Parathyroid adenoma (tissue), 2 donors: ENCODE measurements at regions not wholly inside any gene's neighbourhood (a gene's known extent, or its start where the extent isn't known, plus 50 kb on each side); places are given as distances from the start of the nearest gene placed in this dataset.

ENCODE experiments used
- H2AFZ ChIP-seq: fragments of 300-600 bp; sonication (generic); one replicate; pipeline ENCODE4 v1.7.0; 2017; ENCODE audit warnings: antibody characterized with exemption, mild to moderate bottlenecking
- H3K27ac ChIP-seq: fragments of 300-600 bp; sonication (generic); one replicate; pipeline ENCODE4 v1.7.0; 2017
- H3K27me3 ChIP-seq: fragments of 300-600 bp; sonication (generic); one replicate; pipeline ENCODE4 v1.7.0; 2017; ENCODE audit warnings: low read length; ENCODE audit not compliant: control insufficient read depth, insufficient read depth
- H3K36me3 ChIP-seq: fragments of 300-600 bp; sonication (generic); one replicate; pipeline ENCODE4 v1.7.0; 2017; ENCODE audit warnings: low read length; ENCODE audit not compliant: control insufficient read depth, insufficient read depth
- H3K4me1 ChIP-seq: fragments of 300-600 bp; sonication (generic); one replicate; pipeline ENCODE4 v1.7.0; 2017; ENCODE audit warnings: control low read depth
- H3K4me2 ChIP-seq: fragments of 300-600 bp; sonication (generic); one replicate; pipeline ENCODE4 v1.7.0; 2017; ENCODE audit warnings: low read length
- H3K4me3 ChIP-seq: fragments of 300-600 bp; sonication (generic); one replicate; pipeline ENCODE4 v1.7.0; 2017; ENCODE audit warnings: low read depth, low read length
- H3K79me2 ChIP-seq: fragments of 300-600 bp; sonication (generic); one replicate; pipeline ENCODE4 v1.7.0; 2017; ENCODE audit warnings: control low read depth
- H3K9ac ChIP-seq: fragments of 300-600 bp; sonication (generic); one replicate; pipeline ENCODE4 v1.7.0; 2017; ENCODE audit warnings: mild to moderate bottlenecking
- H3K9me3 ChIP-seq: fragments of 300-600 bp; sonication (generic); one replicate; pipeline ENCODE4 v1.7.0; 2017; ENCODE audit warnings: low read length; ENCODE audit not compliant: control insufficient read depth
- CTCF ChIP-seq: fragments of 300-600 bp; sonication (generic); IDR thresholded peaks from one replicate; pipeline ENCODE4 v1.7.0; 2017; ENCODE audit warnings: antibody characterized with exemption, mild to moderate bottlenecking
- donor health status: primary hyperparathyroidism.

- no peaks in the 10 kb centered on the region for H3K79me2 ChIP-seq
- H3K27ac ChIP-seq = no peak overlapping the region
- no peaks in the 10 kb centered on the region for H3K9me3 ChIP-seq
- no peak overlapping the region for H3K4me2 ChIP-seq
- H3K27me3 ChIP-seq = no peaks in the 10 kb centered on the region
- no peak overlapping the region for H3K9ac ChIP-seq
- no peaks in the 10 kb centered on the region for H3K4me1 ChIP-seq
- H2AFZ ChIP-seq = no peak overlapping the region
- H3K36me3 ChIP-seq = no peaks in the 10 kb centered on the region
- TF ChIP-seq CTCF = no peak
- H3K4me3 ChIP-seq = no peak overlapping the region
Observed at GRCh38 chr9:81371824-81372223, 317.5 kb downstream of the TLE1 start.

- no peaks in the 10 kb centered on the region for H3K36me3 ChIP-seq
- H3K4me3 ChIP-seq = no peak overlapping the region
- no peak overlapping the region for H3K9ac ChIP-seq
- no peaks in the 10 kb centered on the region for H3K79me2 ChIP-seq
- no peak overlapping the region for H2AFZ ChIP-seq
- no peak overlapping the region for H3K27ac ChIP-seq
- no peak for TF ChIP-seq CTCF
- H3K27me3 ChIP-seq = no peaks in the 10 kb centered on the region
- no peaks in the 10 kb centered on the region for H3K4me1 ChIP-seq
- H3K4me2 ChIP-seq = no peak overlapping the region
- H3K9me3 ChIP-seq = no peaks in the 10 kb centered on the region
Observed at GRCh38 chr9:81370650-81371049, 318.7 kb downstream of the TLE1 start.

GRCh38 chr9:81370096-81370495 lies 319.3 kb downstream of the TLE1 start:
- no peak overlapping the region for H2AFZ ChIP-seq
- no peak overlapping the region for H3K4me3 ChIP-seq
- TF ChIP-seq CTCF = no peak

GRCh38 chr9:81369121-81369520 lies 320.2 kb downstream of the TLE1 start:
- no peaks in the 10 kb centered on the region for H3K9me3 ChIP-seq
- no peak overlapping the region for H3K9ac ChIP-seq
- H3K36me3 ChIP-seq = no peaks in the 10 kb centered on the region
- no peaks in the 10 kb centered on the region for H3K4me1 ChIP-seq
- no peak overlapping the region for H3K27ac ChIP-seq
- H3K79me2 ChIP-seq = no peaks in the 10 kb centered on the region
- H3K4me3 ChIP-seq = no peak overlapping the region
- H2AFZ ChIP-seq = no peak overlapping the region
- H3K4me2 ChIP-seq = no peak overlapping the region
- no peak for TF ChIP-seq CTCF
- no peaks in the 10 kb centered on the region for H3K27me3 ChIP-seq

More at GRCh38 chr9:81370096-81370495, 319.3 kb downstream of the TLE1 start:
- Histone ChIP-seq H3K79me2 (no peaks in the 10 kb centered on the region), H3K27ac (no peak overlapping the region), H3K9ac (no peak overlapping the region), H3K4me2 (no peak overlapping the region), H3K27me3 (no peaks in the 10 kb centered on the region), H3K36me3 (no peaks in the 10 kb centered on the region), H3K4me1 (no peaks in the 10 kb centered on the region), H3K9me3 (no peaks in the 10 kb centered on the region)

- TF ChIP-seq CTCF = no peak
- no peaks in the 10 kb centered on the region for H3K4me1 ChIP-seq
- no peak overlapping the region for H3K4me3 ChIP-seq
- H3K36me3 ChIP-seq = no peaks in the 10 kb centered on the region
- no peak overlapping the region for H3K27ac ChIP-seq
- H3K4me2 ChIP-seq = no peak overlapping the region
- H3K27me3 ChIP-seq = no peaks in the 10 kb centered on the region
- no peak overlapping the region for H3K9ac ChIP-seq
- H3K9me3 ChIP-seq = no peaks in the 10 kb centered on the region
- no peaks in the 10 kb centered on the region for H3K79me2 ChIP-seq
- H2AFZ ChIP-seq = no peak overlapping the region
Observed at GRCh38 chr9:81363916-81364480, 325.3 kb downstream of the TLE1 start.
